HEK293 (cell line): ENCODE measurements at regions not wholly inside any gene's neighbourhood (a gene's known extent, or its start where the extent isn't known, plus 50 kb on each side); places are given as distances from the start of the nearest gene placed in this dataset.

Experiments
- CTCF ChIA-PET: fragments of 350-600 bp; formaldehyde crosslinking; extraction: SDS; loops from one replicate; lab custom pipeline; 2021; ENCODE audit warnings: antibody characterized with exemption; lab: Yijun Ruan, JAX
- POLR2A ChIA-PET: fragments of 300-600 bp; formaldehyde crosslinking; extraction: SDS; loops from one replicate; lab custom pipeline; 2020; ENCODE audit warnings: antibody characterized with exemption, inconsistent platforms; lab: Yijun Ruan, JAX
- H3K27ac ChIP-seq: fragments of 200-500 bp; sonication (Bioruptor generic); 2 replicates; pipeline ENCODE4 v1.5.1; 2014; ENCODE audit warnings: low read depth, low read length, control low read depth, inconsistent platforms; ENCODE audit errors: extremely low read depth
- H3K36me3 ChIP-seq, 2 experiments: fragments of 200-500 bp in 1 of 2; sonication (Bioruptor generic) in 1 of 2; 1 replicate in 1 of 2; 2 replicates in 1 of 2; pipeline ENCODE4 v1.5.1; 2014 to 2017; ENCODE audit warnings: inconsistent platforms in 2 of 2, low read length in 2 of 2; ENCODE audit not compliant: control insufficient read depth in 2 of 2, insufficient read depth in 1 of 2
- H3K4me1 ChIP-seq: fragments of 200-500 bp; sonication (Bioruptor generic); 2 replicates; pipeline ENCODE4 v1.5.1; 2014; ENCODE audit warnings: mild to moderate bottlenecking, low read length, inconsistent platforms; ENCODE audit not compliant: control insufficient read depth, insufficient read depth
- H3K4me3 ChIP-seq: 2 replicates; pipeline ENCODE4 v1.5.1; 2011; ENCODE audit warnings: low read depth, mild to moderate bottlenecking, control low read depth, low read length, moderate library complexity
- H3K9me3 ChIP-seq: fragments of 200-500 bp; sonication (Bioruptor generic); 2 replicates; pipeline ENCODE4 v1.5.1; 2014; ENCODE audit warnings: low read depth, low read length, inconsistent platforms; ENCODE audit not compliant: control insufficient read depth, insufficient read depth
- INSM2 ChIP-seq: fragments of 450-650 bp; formaldehyde crosslinking; IDR thresholded peaks from 2 replicates; pipeline ENCODE4 v1.5.1; 2016; ENCODE audit warnings: missing biosample characterization, missing genetic modification characterization
- KLF16 ChIP-seq: fragments of 450-650 bp; formaldehyde crosslinking; IDR thresholded peaks from 2 replicates; pipeline ENCODE4 v1.5.1; 2017; ENCODE audit warnings: missing biosample characterization, missing genetic modification characterization
- MZF1 ChIP-seq: fragments of 450-650 bp; formaldehyde crosslinking; IDR thresholded peaks from 2 replicates; pipeline ENCODE4 v1.5.1; 2017; ENCODE audit warnings: missing biosample characterization, missing genetic modification characterization, borderline replicate concordance
- SCRT2 ChIP-seq: fragments of 450-650 bp; formaldehyde crosslinking; IDR thresholded peaks from 2 replicates; pipeline ENCODE4 v1.5.1; 2016; ENCODE audit warnings: missing biosample characterization, missing genetic modification characterization
- SP2 ChIP-seq: fragments of 450-650 bp; formaldehyde crosslinking; IDR thresholded peaks from 2 replicates; pipeline ENCODE4 v1.5.1; 2016; ENCODE audit warnings: missing biosample characterization, missing genetic modification characterization
- ZBTB1 ChIP-seq: fragments of 450-650 bp; formaldehyde crosslinking; IDR thresholded peaks from 2 replicates; pipeline ENCODE4 v1.5.1; 2016; ENCODE audit warnings: missing biosample characterization, missing genetic modification characterization
- ZBTB10 ChIP-seq: fragments of 450-650 bp; formaldehyde crosslinking; IDR thresholded peaks from 2 replicates; pipeline ENCODE4 v1.5.1; 2016; ENCODE audit warnings: missing biosample characterization, missing genetic modification characterization
- ZBTB20 ChIP-seq: fragments of 450-650 bp; formaldehyde crosslinking; IDR thresholded peaks from 2 replicates; pipeline ENCODE4 v1.5.1; 2016; ENCODE audit warnings: missing biosample characterization, missing genetic modification characterization
- ZBTB7A ChIP-seq: fragments of 450-650 bp; formaldehyde crosslinking; IDR thresholded peaks from 2 replicates; pipeline ENCODE4 v1.5.1; 2016; ENCODE audit warnings: low read depth, missing biosample characterization, missing genetic modification characterization
- ZNF121 ChIP-seq: fragments of 450-650 bp; formaldehyde crosslinking; IDR thresholded peaks from 2 replicates; pipeline ENCODE4 v1.5.1; 2016; ENCODE audit warnings: missing biosample characterization, missing genetic modification characterization
- ZNF138 ChIP-seq: fragments of 450-650 bp; formaldehyde crosslinking; IDR thresholded peaks from 2 replicates; pipeline ENCODE4 v1.5.1; 2016; ENCODE audit warnings: missing biosample characterization, missing genetic modification characterization, borderline replicate concordance
- ZNF174 ChIP-seq: fragments of 450-650 bp; formaldehyde crosslinking; IDR thresholded peaks from 2 replicates; pipeline ENCODE4 v1.5.0; 2017; ENCODE audit warnings: missing biosample characterization, mild to moderate bottlenecking, missing genetic modification characterization
- ZNF175 ChIP-seq: fragments of 450-650 bp; formaldehyde crosslinking; IDR thresholded peaks from 2 replicates; pipeline ENCODE4 v1.5.1; 2016; ENCODE audit warnings: missing biosample characterization, missing genetic modification characterization
- ZNF202 ChIP-seq: fragments of 450-650 bp; formaldehyde crosslinking; IDR thresholded peaks from 2 replicates; pipeline ENCODE4 v1.5.1; 2016; ENCODE audit warnings: missing biosample characterization, missing genetic modification characterization, borderline replicate concordance
- ZNF239 ChIP-seq: fragments of 450-650 bp; formaldehyde crosslinking; IDR thresholded peaks from 2 replicates; pipeline ENCODE4 v1.5.1; 2016; ENCODE audit warnings: missing biosample characterization, missing genetic modification characterization
- ZNF302 ChIP-seq: fragments of 450-650 bp; formaldehyde crosslinking; IDR thresholded peaks from 2 replicates; pipeline ENCODE4 v1.5.1; 2016; ENCODE audit warnings: missing biosample characterization, missing genetic modification characterization, low read depth
- ZNF423 ChIP-seq: fragments of 450-650 bp; formaldehyde crosslinking; IDR thresholded peaks from 2 replicates; pipeline ENCODE4 v1.5.1; 2016; ENCODE audit warnings: missing biosample characterization, missing genetic modification characterization
- ZNF488 ChIP-seq: fragments of 450-650 bp; formaldehyde crosslinking; IDR thresholded peaks from 2 replicates; pipeline ENCODE4 v1.5.1; 2016; ENCODE audit warnings: missing biosample characterization, missing genetic modification characterization
- ZNF514 ChIP-seq: fragments of 450-650 bp; formaldehyde crosslinking; IDR thresholded peaks from 2 replicates; pipeline ENCODE4 v1.5.1; 2016; ENCODE audit warnings: missing biosample characterization, missing genetic modification characterization
- ZNF621 ChIP-seq: fragments of 450-650 bp; formaldehyde crosslinking; IDR thresholded peaks from 2 replicates; pipeline ENCODE4 v1.5.1; 2017; ENCODE audit warnings: missing biosample characterization, missing genetic modification characterization
- ZNF623 ChIP-seq: fragments of 450-650 bp; formaldehyde crosslinking; IDR thresholded peaks from 2 replicates; pipeline ENCODE4 v1.5.1; 2016; ENCODE audit warnings: missing biosample characterization, missing genetic modification characterization
- ZNF701 ChIP-seq: fragments of 450-650 bp; formaldehyde crosslinking; IDR thresholded peaks from 2 replicates; pipeline ENCODE4 v1.5.1; 2016; ENCODE audit warnings: missing biosample characterization, missing genetic modification characterization
- ZSCAN30 ChIP-seq: fragments of 450-650 bp; IDR thresholded peaks from 2 replicates; pipeline ENCODE4 v1.5.1; 2018; ENCODE audit warnings: missing biosample characterization, mild to moderate bottlenecking, missing genetic modification characterization, moderate library complexity
- ZXDB ChIP-seq: fragments of 450-650 bp; formaldehyde crosslinking; IDR thresholded peaks from 2 replicates; pipeline ENCODE4 v1.5.1; 2016; ENCODE audit warnings: missing biosample characterization, missing genetic modification characterization

GRCh38 chr2:59282374-59283057 lies 1041.4 kb upstream of the FANCL start:
- H3K4me1 ChIP-seq, result no peaks in the 10 kb centered on the region
- H3K27ac ChIP-seq, result no peak overlapping the region
- POLR2A ChIA-PET, result no interaction called here
- TF ChIP-seq ZSCAN30, result no peak
- TF ChIP-seq ZNF175 (tag by site-specific recombination), result no peak
- TF ChIP-seq ZNF138, result no peak
- no peak for TF ChIP-seq ZNF174 (tag by site-specific recombination)
- no peak for TF ChIP-seq SCRT2 (tag by site-specific recombination)
- TF ChIP-seq MZF1 (tag by site-specific recombination), result no peak
- TF ChIP-seq ZNF239 (tag by site-specific recombination), result no peak
- TF ChIP-seq ZBTB1 (tag by site-specific recombination), result no peak
- TF ChIP-seq ZNF514 (tag by site-specific recombination), result no peak
- no peak for TF ChIP-seq ZNF701
- TF ChIP-seq ZBTB10 (tag by site-specific recombination), result no peak
- TF ChIP-seq ZNF621, result no peak
- TF ChIP-seq SP2 (tag by site-specific recombination), result no peak
- TF ChIP-seq ZNF423, result no peak
- TF ChIP-seq ZNF302 (tag by site-specific recombination), result no peak
- TF ChIP-seq INSM2, result no peak
- no peak for TF ChIP-seq ZNF202
- no peak for TF ChIP-seq ZBTB7A (tag by site-specific recombination)
- TF ChIP-seq, all 188 proteins: peak for 0
- no peak overlapping the region for H3K4me3 ChIP-seq
- H3K36me3 ChIP-seq, result no peaks in the 10 kb centered on the region
- no peaks in the 10 kb centered on the region for H3K9me3 ChIP-seq
- CTCF ChIA-PET, result no interaction called here

- no peaks in the 10 kb centered on the region for H3K36me3 ChIP-seq
- CTCF ChIA-PET, result no interaction called here
These were observed 1036.5 kb upstream of the FANCL start for GRCh38 chr2:59277671-59278070.

More at GRCh38 chr2:59277671-59278070, 1036.5 kb upstream of the FANCL start:
- TF ChIP-seq ZNF623 (tag by site-specific recombination) (no peak), KLF16 (tag by site-specific recombination) (no peak), ZNF488 (no peak), ZNF121 (tag by site-specific recombination) (no peak), ZBTB20 (tag by site-specific recombination) (no peak), ZXDB (tag by site-specific recombination) (no peak)
- POLR2A ChIA-PET, result no interaction called here
- Histone ChIP-seq H3K9me3 (no peaks in the 10 kb centered on the region), H3K4me1 (no peaks in the 10 kb centered on the region), H3K27ac (no peak overlapping the region), H3K4me3 (no peak overlapping the region)
